ENCODE measurements at regions not wholly inside any gene's neighbourhood (a gene's known extent, or its start where the extent isn't known, plus 50 kb on each side); places are given as distances from the start of the nearest gene placed in this dataset.

GRCh38 chr2:226514895-226515294 lies 284.7 kb downstream of the IRS1 start:
- Histone ChIP-seq H3K9ac (ENCODE audit: insufficient read depth, low read depth, low read length) (0 out of 2 replicates have a peak overlapping the region, but pooled peaks have one; percentile 21), H3K4me1 (ENCODE audit: insufficient read depth, low read length) (peaks cover 35% of the 10 kb centered on the region), H3K9me3 (ENCODE audit: low read length) (peaks cover 5% of the 10 kb centered on the region), H3K27ac (ENCODE audit: extremely low read length, insufficient read depth, low read length) (peak overlapping the region; percentile 89), H3K79me2 (ENCODE audit: insufficient read depth, low read length) (no peaks in the 10 kb centered on the region), H3K4me3 (replicated peaks in 1 of 3; ENCODE audit: insufficient read depth in 1 of 3, low read depth in 2 of 3, low read length in 3 of 3) (no peak overlapping the region), H2AFZ (ENCODE audit: low read length) (no peak overlapping the region), H3K36me3 (replicated peaks in 1 of 2; ENCODE audit: control insufficient read depth in 1 of 2, insufficient read depth in 2 of 2, low read length in 2 of 2) (no peaks in the 10 kb centered on the region), H3K4me2 (ENCODE audit: low read depth, low read length) (0 out of 2 replicates have a peak overlapping the region, but pooled peaks have one; percentile 3), H4K20me1 (ENCODE audit: insufficient read depth, low read length) (no peaks in the 10 kb centered on the region), H3K27me3 (ENCODE audit: control insufficient read depth in 1 of 2, insufficient read depth in 2 of 2, low read length in 2 of 2) (no peaks in the 10 kb centered on the region)
- CTCF ChIA-PET (ENCODE audit: low intra/inter-chr PET ratio, low total read pairs): interaction anchor here (1.2 kb wide), 1 partner anchor 287 kb away, joined by 3 read pairs; no protein-coding TSS in a partner anchor
- TF ChIP-seq SMAD3 (CRISPR knock-in tag; IDR thresholded peaks at IDR 0.05) (no peak), ZSCAN9 (CRISPR knock-in tag; IDR thresholded peaks at IDR 0.05; ENCODE audit: borderline replicate concordance) (no peak), ZFP82 (CRISPR knock-in tag; IDR thresholded peaks at IDR 0.05; ENCODE audit: borderline replicate concordance) (0 out of 2 replicates have a peak, but pooled peaks have one; percentile 30), ATF7-NPFF (CRISPR knock-in tag; IDR thresholded peaks at IDR 0.05; ENCODE audit: low read depth) (no peak), FOSL2 (CRISPR knock-in tag; IDR thresholded peaks at IDR 0.05) (no peak), ZFX (CRISPR knock-in tag; IDR thresholded peaks at IDR 0.05; ENCODE audit: low read depth) (no peak), ZNF274 (CRISPR knock-in tag; IDR thresholded peaks at IDR 0.05) (no peak), RAD21 (CRISPR knock-in tag; IDR thresholded peaks at IDR 0.05) (0 out of 2 replicates have a peak, but pooled peaks have one; percentile 10), PHF21A (CRISPR knock-in tag; IDR thresholded peaks at IDR 0.05) (no peak), POLR2AphosphoS2 (IDR thresholded peaks at IDR 0.05; ENCODE audit: low read depth, low read length) (no peak)
- TF ChIP-seq, protein P1, sequence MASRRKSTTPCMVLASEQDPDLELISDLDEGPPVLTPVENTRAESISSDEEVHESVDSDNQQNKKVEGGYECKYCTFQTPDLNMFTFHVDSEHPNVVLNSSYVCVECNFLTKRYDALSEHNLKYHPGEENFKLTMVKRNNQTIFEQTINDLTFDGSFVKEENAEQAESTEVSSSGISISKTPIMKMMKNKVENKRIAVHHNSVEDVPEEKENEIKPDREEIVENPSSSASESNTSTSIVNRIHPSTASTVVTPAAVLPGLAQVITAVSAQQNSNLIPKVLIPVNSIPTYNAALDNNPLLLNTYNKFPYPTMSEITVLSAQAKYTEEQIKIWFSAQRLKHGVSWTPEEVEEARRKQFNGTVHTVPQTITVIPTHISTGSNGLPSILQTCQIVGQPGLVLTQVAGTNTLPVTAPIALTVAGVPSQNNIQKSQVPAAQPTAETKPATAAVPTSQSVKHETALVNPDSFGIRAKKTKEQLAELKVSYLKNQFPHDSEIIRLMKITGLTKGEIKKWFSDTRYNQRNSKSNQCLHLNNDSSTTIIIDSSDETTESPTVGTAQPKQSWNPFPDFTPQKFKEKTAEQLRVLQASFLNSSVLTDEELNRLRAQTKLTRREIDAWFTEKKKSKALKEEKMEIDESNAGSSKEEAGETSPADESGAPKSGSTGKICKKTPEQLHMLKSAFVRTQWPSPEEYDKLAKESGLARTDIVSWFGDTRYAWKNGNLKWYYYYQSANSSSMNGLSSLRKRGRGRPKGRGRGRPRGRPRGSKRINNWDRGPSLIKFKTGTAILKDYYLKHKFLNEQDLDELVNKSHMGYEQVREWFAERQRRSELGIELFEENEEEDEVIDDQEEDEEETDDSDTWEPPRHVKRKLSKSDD (CRISPR knock-in tag; IDR thresholded peaks at IDR 0.05; ENCODE audit: low read depth): no peak
- TF ChIP-seq, protein P2, sequence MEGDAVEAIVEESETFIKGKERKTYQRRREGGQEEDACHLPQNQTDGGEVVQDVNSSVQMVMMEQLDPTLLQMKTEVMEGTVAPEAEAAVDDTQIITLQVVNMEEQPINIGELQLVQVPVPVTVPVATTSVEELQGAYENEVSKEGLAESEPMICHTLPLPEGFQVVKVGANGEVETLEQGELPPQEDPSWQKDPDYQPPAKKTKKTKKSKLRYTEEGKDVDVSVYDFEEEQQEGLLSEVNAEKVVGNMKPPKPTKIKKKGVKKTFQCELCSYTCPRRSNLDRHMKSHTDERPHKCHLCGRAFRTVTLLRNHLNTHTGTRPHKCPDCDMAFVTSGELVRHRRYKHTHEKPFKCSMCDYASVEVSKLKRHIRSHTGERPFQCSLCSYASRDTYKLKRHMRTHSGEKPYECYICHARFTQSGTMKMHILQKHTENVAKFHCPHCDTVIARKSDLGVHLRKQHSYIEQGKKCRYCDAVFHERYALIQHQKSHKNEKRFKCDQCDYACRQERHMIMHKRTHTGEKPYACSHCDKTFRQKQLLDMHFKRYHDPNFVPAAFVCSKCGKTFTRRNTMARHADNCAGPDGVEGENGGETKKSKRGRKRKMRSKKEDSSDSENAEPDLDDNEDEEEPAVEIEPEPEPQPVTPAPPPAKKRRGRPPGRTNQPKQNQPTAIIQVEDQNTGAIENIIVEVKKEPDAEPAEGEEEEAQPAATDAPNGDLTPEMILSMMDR (CRISPR knock-in tag; IDR thresholded peaks at IDR 0.05): no peak
- TF ChIP-seq, protein P3, sequence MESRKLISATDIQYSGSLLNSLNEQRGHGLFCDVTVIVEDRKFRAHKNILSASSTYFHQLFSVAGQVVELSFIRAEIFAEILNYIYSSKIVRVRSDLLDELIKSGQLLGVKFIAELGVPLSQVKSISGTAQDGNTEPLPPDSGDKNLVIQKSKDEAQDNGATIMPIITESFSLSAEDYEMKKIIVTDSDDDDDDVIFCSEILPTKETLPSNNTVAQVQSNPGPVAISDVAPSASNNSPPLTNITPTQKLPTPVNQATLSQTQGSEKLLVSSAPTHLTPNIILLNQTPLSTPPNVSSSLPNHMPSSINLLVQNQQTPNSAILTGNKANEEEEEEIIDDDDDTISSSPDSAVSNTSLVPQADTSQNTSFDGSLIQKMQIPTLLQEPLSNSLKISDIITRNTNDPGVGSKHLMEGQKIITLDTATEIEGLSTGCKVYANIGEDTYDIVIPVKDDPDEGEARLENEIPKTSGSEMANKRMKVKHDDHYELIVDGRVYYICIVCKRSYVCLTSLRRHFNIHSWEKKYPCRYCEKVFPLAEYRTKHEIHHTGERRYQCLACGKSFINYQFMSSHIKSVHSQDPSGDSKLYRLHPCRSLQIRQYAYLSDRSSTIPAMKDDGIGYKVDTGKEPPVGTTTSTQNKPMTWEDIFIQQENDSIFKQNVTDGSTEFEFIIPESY (CRISPR knock-in tag; IDR thresholded peaks at IDR 0.05): no peak
- TF ChIP-seq, protein P4, sequence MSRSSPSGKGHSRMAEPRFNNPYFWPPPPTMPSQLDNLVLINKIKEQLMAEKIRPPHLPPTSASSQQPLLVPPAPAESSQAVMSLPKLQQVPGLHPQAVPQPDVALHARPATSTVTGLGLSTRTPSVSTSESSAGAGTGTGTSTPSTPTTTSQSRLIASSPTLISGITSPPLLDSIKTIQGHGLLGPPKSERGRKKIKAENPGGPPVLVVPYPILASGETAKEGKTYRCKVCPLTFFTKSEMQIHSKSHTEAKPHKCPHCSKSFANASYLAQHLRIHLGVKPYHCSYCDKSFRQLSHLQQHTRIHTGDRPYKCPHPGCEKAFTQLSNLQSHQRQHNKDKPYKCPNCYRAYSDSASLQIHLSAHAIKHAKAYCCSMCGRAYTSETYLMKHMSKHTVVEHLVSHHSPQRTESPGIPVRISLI (CRISPR knock-in tag; IDR thresholded peaks at IDR 0.05; ENCODE audit: borderline replicate concordance): no peak
- in situ Hi-C loops (cut with HindIII; ENCODE audit: extremely low pct_ligation_motif_present, low pct_unique_long_range_greater_than_20kb) (no loop called here), intact Hi-C loops (cut with micrococcal nuclease; ENCODE audit: unreplicated experiment) (loop anchor here (1.0 to 2.0 kb wide), 3 partner anchors 36 to 285 kb away; no protein-coding TSS in a partner anchor)
- no TSS peak for BruUV-seq (replicated peaks)
- POLR2A ChIA-PET: no interaction called here
- WGBS (ENCODE audit: low lambda C conversion rate): 28% methylated on average over 1 of the region's 1 CpG
- ATAC-seq (peak; percentile 38), FAIRE-seq (no peak), DNase-seq (ENCODE audit: low spot score) (no peak)
